ENCODE measurements at regions not wholly inside any gene's neighbourhood (a gene's known extent, or its start where the extent isn't known, plus 50 kb on each side); places are given as distances from the start of the nearest gene placed in this dataset.

DNA sequence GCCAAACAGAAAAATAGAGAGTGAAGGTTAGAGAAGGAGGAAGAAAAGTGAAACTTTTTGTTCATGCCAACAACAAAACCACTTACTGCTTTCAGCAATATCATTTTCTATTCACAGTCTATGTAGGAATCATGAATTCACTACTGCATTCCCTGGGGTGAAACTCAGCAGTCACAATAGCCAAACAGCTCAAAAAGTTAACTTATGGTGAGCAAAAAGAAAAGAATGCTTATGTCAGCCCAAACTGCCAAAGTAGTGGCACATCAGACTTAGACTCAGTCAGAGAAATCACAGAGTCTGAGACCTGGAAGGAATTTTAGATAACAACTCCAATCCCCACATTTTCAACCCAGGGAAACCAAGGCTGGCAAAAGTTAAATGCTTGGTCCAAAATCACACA is 238.7 kb upstream of the TMCO5A start:
- no peak overlapping the region for H2BK20ac ChIP-seq (ENCODE audit: low read depth, low read length, poor library complexity, severe bottlenecking)
- no peak overlapping the region for H3K4me2 ChIP-seq (ENCODE audit: insufficient read depth, insufficient read length, low read length)
- H4K8ac ChIP-seq (replicated peaks; ENCODE audit: insufficient read length, low read depth, low read length) = no peak overlapping the region
- H3K9me3 ChIP-seq (ENCODE audit: control insufficient read depth, low read depth, low read length) = no peaks in the 10 kb centered on the region
- H3K9ac ChIP-seq (ENCODE audit: extremely low read depth, insufficient read length, low read length) = no peak overlapping the region
- no peak overlapping the region for H4K91ac ChIP-seq (ENCODE audit: insufficient read length, low read depth, low read length)
- no peak overlapping the region for H4K5ac ChIP-seq (ENCODE audit: insufficient read length, low read depth, low read length)
- no peak overlapping the region for H3K14ac ChIP-seq (ENCODE audit: insufficient read depth, low read length)
- no peak overlapping the region for H3K56ac ChIP-seq (ENCODE audit: insufficient read length, low read depth, low read length)
- no peak overlapping the region for H2BK12ac ChIP-seq (ENCODE audit: insufficient read length, low read depth, low read length)
- no peaks in the 10 kb centered on the region for H3K79me1 ChIP-seq (ENCODE audit: insufficient read depth, low read depth, low read length, poor library complexity, severe bottlenecking)
- no peak overlapping the region for H3K18ac ChIP-seq (ENCODE audit: insufficient read length, low read depth, low read length)
- H3K36me3 Mint-ChIP-seq (ENCODE audit: insufficient read depth in 1 of 3, low read depth in 3 of 3) = peaks cover 0 to 3% (median 2%) of the 10 kb centered on the region in 3 experiments; a peak in 2 of 7 replicates
- no peak overlapping the region for H2AK5ac ChIP-seq (ENCODE audit: insufficient read length, low read length)
- H3K27ac ChIP-seq (ENCODE audit: insufficient read length, low read depth, low read length) = no peak overlapping the region
- H2BK5ac ChIP-seq (ENCODE audit: insufficient read length, low read length) = no peak overlapping the region
- no peaks in the 10 kb centered on the region for H4K20me1 ChIP-seq (ENCODE audit: control insufficient read depth, insufficient read depth, insufficient read length)
- H3T11ph ChIP-seq (ENCODE audit: low read length) = no peak overlapping the region
- no peak overlapping the region for H3K4me3 Mint-ChIP-seq
- DNase-seq = no peak
- H3K27me3 Mint-ChIP-seq (ENCODE audit: low read depth) = no peaks in the 10 kb centered on the region
- H3K27me3 ChIP-seq (ENCODE audit: insufficient read depth, low read length) = no peaks in the 10 kb centered on the region
- TF ChIP-seq, protein P1, sequence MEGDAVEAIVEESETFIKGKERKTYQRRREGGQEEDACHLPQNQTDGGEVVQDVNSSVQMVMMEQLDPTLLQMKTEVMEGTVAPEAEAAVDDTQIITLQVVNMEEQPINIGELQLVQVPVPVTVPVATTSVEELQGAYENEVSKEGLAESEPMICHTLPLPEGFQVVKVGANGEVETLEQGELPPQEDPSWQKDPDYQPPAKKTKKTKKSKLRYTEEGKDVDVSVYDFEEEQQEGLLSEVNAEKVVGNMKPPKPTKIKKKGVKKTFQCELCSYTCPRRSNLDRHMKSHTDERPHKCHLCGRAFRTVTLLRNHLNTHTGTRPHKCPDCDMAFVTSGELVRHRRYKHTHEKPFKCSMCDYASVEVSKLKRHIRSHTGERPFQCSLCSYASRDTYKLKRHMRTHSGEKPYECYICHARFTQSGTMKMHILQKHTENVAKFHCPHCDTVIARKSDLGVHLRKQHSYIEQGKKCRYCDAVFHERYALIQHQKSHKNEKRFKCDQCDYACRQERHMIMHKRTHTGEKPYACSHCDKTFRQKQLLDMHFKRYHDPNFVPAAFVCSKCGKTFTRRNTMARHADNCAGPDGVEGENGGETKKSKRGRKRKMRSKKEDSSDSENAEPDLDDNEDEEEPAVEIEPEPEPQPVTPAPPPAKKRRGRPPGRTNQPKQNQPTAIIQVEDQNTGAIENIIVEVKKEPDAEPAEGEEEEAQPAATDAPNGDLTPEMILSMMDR (conservative IDR thresholded peaks at IDR 0.05) = no peak
- no peaks in the 10 kb centered on the region for H3K23me2 ChIP-seq (ENCODE audit: insufficient read length, low read depth, low read length, poor library complexity, severe bottlenecking)
- no peak overlapping the region for H3K23ac ChIP-seq (ENCODE audit: insufficient read length, low read depth, low read length)
- peaks cover 0 to 3% of the 10 kb centered on the region in 2 experiments; a peak in 4 of 5 replicates for H3K9me3 Mint-ChIP-seq
- no peaks in the 10 kb centered on the region for H3K4me1 ChIP-seq (ENCODE audit: insufficient read depth, low read length)
- H2BK120ac ChIP-seq (ENCODE audit: low read depth, low read length, poor library complexity, severe bottlenecking) = no peak overlapping the region
- no peak overlapping the region for H3K4ac ChIP-seq (ENCODE audit: low read depth, low read length)
- H3K4me1 Mint-ChIP-seq = 0 out of 4 replicates have a peak, but pooled peaks cover 0 to 3% of the 10 kb centered on the region in 2 experiments
- no peak overlapping the region for H2AFZ ChIP-seq (ENCODE audit: low read length)
- H3K27ac Mint-ChIP-seq = no peak overlapping the region
- no peak overlapping the region for H2BK15ac ChIP-seq (ENCODE audit: low read depth, low read length)
- no peaks in the 10 kb centered on the region for H3K79me2 ChIP-seq (ENCODE audit: insufficient read depth, low read length)
